ENCODE measurements at regions not wholly inside any gene's neighbourhood (a gene's known extent, or its start where the extent isn't known, plus 50 kb on each side); places are given as distances from the start of the nearest gene placed in this dataset.

DNA sequence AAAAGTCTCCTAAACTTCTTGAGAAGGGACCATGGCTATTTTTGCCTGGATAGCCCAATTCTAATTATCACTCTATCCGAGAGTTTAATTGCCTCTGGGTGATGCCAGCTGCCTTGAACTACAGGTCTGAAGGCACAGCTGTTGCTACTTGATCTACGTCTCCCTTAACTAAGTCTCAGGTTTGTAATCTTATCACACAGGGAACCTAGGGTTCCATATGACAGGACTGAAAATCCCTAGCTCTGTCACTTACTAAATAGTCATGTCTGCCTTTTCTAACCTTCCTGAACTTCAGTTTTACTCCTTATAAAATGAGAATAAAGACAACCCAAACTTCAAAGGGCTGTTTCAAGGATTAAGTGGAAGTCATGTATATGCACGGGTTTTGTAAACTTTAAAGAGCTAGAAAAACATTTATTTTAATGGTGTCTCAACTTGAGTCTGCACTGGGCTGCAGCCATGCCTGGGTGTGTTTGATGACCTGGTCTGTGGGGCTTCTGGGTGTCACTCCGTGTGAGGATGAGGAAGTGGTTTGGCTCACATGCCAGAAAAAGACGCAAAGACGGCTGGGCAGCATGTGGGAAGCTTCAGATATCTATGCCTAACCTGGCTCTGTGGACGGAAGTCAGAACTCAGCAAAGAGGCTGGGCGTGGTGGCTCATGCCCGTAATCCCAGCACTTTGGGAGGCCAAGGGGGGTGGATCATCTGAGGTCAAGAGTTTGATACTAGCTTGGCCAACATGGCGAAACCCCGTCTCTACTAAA, 129.3 kb upstream of the SLC44A1 start:
- TF ChIP-seq GATA3 (IDR thresholded peaks at IDR 0.05; ENCODE audit: low read depth, low read length) (no peak), GATA2 (IDR thresholded peaks at IDR 0.05; ENCODE audit: low read depth, low read length) (no peak)
